ENCODE measurements at regions not wholly inside any gene's neighbourhood (a gene's known extent, or its start where the extent isn't known, plus 50 kb on each side); places are given as distances from the start of the nearest gene placed in this dataset.

GRCh38 chr3:43872301-43872700 lies 181.6 kb downstream of the ABHD5 start:
- TF ChIP-seq CTCF (IDR thresholded peaks at IDR 0.05): no peak
- no peaks in the 10 kb centered on the region for H3K36me3 ChIP-seq
- DNase-seq: no peak
- no peak overlapping the region for H3K4me3 ChIP-seq
- peaks cover 0 to 11% of the 10 kb centered on the region in 2 donors for H3K27me3 ChIP-seq
- no peak overlapping the region for H3K27ac ChIP-seq
- peaks cover 0 to 3% of the 10 kb centered on the region in 2 donors for H3K4me1 ChIP-seq
- ATAC-seq: no peak
- intact Hi-C loops (cut with DNase I): no loop called here
- H3K9me3 ChIP-seq: no peaks in the 10 kb centered on the region

- no peaks in the 10 kb centered on the region for H3K36me3 ChIP-seq
- intact Hi-C loops (cut with DNase I): no loop called here
- no peak for TF ChIP-seq CTCF (IDR thresholded peaks at IDR 0.05)
- no peak overlapping the region for H3K4me3 ChIP-seq
- peaks cover 0 to 3% of the 10 kb centered on the region in 2 donors for H3K4me1 ChIP-seq
- ATAC-seq: no peak
- no peaks in the 10 kb centered on the region for H3K9me3 ChIP-seq
- H3K27ac ChIP-seq: no peak overlapping the region
- no peak for DNase-seq
- peaks cover 0 to 11% of the 10 kb centered on the region in 2 donors for H3K27me3 ChIP-seq
Observed at GRCh38 chr3:43872901-43873300, 182.2 kb downstream of the ABHD5 start.

- ATAC-seq: no peak
- H3K36me3 ChIP-seq: no peaks in the 10 kb centered on the region
- peaks cover 0 to 3% of the 10 kb centered on the region in 2 donors for H3K4me1 ChIP-seq
- intact Hi-C loops (cut with DNase I): no loop called here
- no peak for TF ChIP-seq CTCF (IDR thresholded peaks at IDR 0.05)
- H3K27ac ChIP-seq: no peak overlapping the region
- H3K4me3 ChIP-seq: no peak overlapping the region
- peaks cover 0 to 8% of the 10 kb centered on the region in 2 donors for H3K27me3 ChIP-seq
- no peaks in the 10 kb centered on the region for H3K9me3 ChIP-seq
- DNase-seq: no peak
Observed at GRCh38 chr3:43873723-43874122, 183.0 kb downstream of the ABHD5 start.

GRCh38 chr3:43874290-43874689 lies 183.6 kb downstream of the ABHD5 start:
- TF ChIP-seq CTCF (IDR thresholded peaks at IDR 0.05): no peak
- H3K4me3 ChIP-seq: no peak overlapping the region
- no peak overlapping the region for H3K27ac ChIP-seq
- no peaks in the 10 kb centered on the region for H3K36me3 ChIP-seq
- H3K9me3 ChIP-seq: no peaks in the 10 kb centered on the region
- ATAC-seq (no peak), DNase-seq (no peak)
- peaks cover 0 to 3% of the 10 kb centered on the region in 2 donors for H3K4me1 ChIP-seq
- intact Hi-C loops (cut with DNase I): no loop called here
- H3K27me3 ChIP-seq: peaks cover 0 to 8% of the 10 kb centered on the region in 2 donors

- Histone ChIP-seq H3K36me3 (no peaks in the 10 kb centered on the region), H3K27me3 (peaks cover 0 to 7% of the 10 kb centered on the region in 2 donors), H3K4me1 (peaks cover 0 to 3% of the 10 kb centered on the region in 2 donors), H3K4me3 (no peak overlapping the region), H3K27ac (no peak overlapping the region), H3K9me3 (no peaks in the 10 kb centered on the region)
- ATAC-seq (no peak), DNase-seq (no peak)
- intact Hi-C loops (cut with DNase I): no loop called here
- no peak for TF ChIP-seq CTCF (IDR thresholded peaks at IDR 0.05)
Observed at GRCh38 chr3:43874731-43875130, 184.0 kb downstream of the ABHD5 start.
